GM18909 (cell line): ENCODE measurements at regions not wholly inside any gene's neighbourhood (a gene's known extent, or its start where the extent isn't known, plus 50 kb on each side); places are given as distances from the start of the nearest gene placed in this dataset.
A peak's percentile ranks its signal among the peaks of the same experiment; 100 is the strongest.

Experiments
- ATAC-seq: cut with Tn5 transposase; IDR thresholded peaks from one replicate; pipeline ENCODE4 v1.9.1; 2021; ENCODE audit warnings: mild to moderate bottlenecking; ENCODE audit not compliant: unreplicated experiment, poor library complexity

GRCh38 chr1:87436534-87436933 lies 107.9 kb downstream of the LMO4 start:
- no peak for ATAC-seq

DNA sequence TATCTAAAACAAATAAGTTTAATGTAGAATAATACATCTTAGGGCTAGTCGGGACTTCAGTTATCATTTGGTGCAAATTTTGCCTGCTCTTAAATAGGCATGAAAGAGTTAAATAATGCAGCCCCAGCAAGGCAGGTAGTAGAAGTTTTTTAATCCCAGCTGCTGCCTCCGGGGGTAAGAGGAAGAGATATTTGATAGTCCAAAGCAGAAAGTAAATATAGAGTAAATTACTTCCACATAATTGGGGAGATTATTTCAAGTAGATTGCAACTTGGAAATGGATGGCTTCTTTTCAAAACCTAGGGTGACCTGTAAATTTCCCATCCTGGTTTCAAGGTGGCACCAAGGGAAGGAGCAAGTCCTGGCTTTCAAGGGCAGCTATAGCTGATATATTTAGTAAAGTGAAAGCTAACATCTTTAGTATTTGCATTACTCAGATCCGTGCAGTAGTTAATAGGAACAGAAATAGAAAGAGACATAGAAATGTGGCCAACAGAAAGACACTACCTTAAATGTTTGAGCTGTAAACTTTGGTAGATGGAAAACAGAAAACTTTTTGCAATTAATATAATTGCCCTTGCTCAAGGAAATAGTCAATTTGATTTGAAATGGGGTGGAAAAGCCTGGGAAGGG lies 109.1 kb downstream of the LMO4 start:
- peak; percentile 80 for ATAC-seq

DNA sequence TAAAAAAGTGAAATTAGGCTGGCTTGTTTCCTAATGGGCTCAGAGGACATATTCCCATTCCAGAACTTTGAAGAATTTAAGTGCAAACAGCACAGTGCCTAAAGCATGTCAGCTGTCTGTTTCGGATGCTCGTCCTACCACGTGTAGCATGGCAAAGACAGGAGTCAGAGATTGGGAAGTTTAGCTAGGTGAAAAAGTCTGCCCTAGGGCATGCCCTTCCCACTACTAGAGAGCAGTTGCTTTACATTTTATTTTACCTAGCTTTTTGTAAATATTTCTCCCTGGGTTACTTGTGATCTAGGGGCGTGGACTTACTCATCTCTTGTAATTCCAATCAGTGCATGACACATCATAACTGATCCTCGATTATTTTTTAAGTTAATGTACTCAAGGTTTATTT lies 111.1 kb downstream of the LMO4 start:
- ATAC-seq: no peak

- peak; percentile 89 for ATAC-seq
Measured at GRCh38 chr1:87449348-87449963, 120.8 kb downstream of the LMO4 start.

GRCh38 chr1:87450136-87450535 lies 121.5 kb downstream of the LMO4 start:
- ATAC-seq: no peak

DNA sequence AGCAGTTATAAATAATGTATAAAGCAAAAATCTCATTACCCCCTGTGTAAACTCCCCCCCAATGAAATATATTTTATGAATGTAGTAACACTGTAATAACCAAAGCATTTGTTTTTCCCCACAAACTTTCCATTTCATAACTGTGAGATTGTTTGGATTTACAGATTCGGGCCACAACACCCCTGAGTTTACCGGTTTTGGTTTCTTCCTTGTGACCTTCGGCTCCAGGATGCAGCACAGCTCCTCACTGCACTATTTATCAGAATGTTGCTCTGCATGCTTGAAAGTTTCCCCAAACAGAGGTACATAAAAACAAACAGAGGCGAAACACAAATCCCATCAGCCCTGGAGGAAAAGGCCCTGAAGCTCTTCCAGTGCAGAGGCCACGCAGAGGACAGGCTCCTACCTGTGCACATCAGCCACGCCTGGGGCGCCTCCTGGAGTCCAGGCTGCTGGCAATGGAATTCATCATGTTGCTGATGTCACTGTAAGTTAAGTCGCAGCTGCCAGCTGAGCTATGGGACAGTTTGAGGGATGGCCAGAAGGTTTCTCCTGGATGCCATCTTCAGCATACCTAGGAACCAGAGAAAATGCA lies 122.0 kb downstream of the LMO4 start:
- no peak for ATAC-seq

GRCh38 chr1:87451229-87451920 lies 122.7 kb downstream of the LMO4 start:
- ATAC-seq: no peak

- ATAC-seq: no peak
Measured at GRCh38 chr1:87452648-87453047, 124.0 kb downstream of the LMO4 start.

DNA sequence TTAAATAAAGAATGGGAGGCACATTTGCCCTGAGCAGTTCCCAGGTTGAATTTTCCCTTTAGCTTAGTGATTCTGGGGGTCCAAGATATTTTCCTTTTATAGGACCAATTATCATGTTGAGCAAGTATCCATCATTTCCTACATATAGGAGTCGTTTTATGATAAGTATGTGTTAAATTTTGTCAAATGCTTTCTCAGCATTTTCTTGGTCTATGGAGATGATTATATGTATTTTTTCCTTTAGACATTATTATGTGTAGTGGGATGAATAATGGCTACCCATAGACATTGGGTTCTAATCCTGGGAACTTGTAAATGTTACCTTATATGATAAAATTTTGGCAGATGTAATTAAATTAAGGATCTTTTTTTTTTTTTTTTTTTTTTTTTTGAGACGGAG lies 128.7 kb downstream of the LMO4 start:
- no peak for ATAC-seq

DNA sequence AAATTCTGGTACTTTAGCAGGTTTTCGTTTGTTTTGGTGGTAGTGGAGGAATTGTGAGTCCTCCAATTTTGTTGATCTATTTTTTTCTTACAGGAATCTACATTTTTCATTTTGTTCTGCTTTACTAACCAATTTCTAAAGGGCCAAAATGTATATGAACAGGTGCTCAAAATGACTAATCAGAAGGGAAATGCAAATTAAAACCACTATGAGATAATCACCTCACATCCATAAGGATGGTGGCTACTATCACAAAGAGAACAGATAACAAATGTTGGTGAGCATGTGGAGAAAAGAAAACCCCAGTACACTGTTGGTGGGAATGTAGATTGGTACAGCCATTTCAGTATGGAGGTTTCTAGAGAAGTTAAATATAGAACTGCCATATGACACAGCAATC lies 134.2 kb downstream of the LMO4 start:
- no peak for ATAC-seq

GRCh38 chr1:87464022-87464490 lies 135.4 kb downstream of the LMO4 start:
- peak; percentile 76 for ATAC-seq

- no peak for ATAC-seq
Measured at GRCh38 chr1:87466621-87467020, 137.9 kb downstream of the LMO4 start.

GRCh38 chr1:87472716-87473115 lies 144.0 kb downstream of the LMO4 start:
- no peak for ATAC-seq

DNA sequence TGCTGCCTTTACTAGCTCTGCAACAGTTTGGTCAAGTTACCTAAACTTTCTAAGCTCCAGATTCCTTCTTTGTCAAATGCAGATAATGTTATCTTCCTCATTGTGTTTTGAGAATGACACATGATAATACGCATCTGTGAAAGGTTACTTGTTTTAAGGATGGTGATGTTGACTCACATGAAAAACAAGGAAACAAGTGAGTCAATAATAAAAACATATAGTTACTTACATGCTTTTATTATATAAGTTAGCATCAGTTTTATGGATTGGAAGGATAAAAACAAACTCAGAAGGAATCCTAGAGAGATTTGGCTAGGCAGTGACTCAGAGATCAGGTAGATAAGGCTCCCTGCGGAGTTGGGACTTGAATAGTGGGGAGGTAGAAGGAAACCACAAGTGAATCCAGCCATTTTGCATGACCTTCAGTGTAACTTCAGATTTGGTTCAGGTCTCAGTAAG lies 144.6 kb downstream of the LMO4 start:
- no peak for ATAC-seq

- no peak for ATAC-seq
Measured at GRCh38 chr1:87474098-87474497, 145.4 kb downstream of the LMO4 start.

GRCh38 chr1:87478231-87478630 lies 149.6 kb downstream of the LMO4 start:
- ATAC-seq: no peak

DNA sequence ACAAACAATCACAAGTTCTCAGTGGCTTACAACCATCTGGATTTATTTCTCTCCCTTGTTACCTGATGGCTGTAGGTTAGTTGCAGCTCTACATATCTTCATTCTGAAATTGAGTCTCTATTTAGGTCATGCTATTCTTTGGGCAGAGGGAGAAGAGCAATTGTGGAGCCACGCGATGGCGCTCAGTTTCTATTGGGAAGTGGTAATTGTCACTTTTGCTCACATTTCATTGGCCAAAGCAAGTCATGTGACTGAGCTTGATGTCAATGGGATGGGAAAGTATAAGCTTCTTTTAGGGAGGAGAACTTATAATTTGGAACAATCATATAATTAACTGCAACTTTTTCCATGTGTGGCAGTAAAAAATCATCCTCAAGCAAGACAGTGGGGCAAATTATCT lies 166.5 kb downstream of the LMO4 start:
- no peak for ATAC-seq

DNA sequence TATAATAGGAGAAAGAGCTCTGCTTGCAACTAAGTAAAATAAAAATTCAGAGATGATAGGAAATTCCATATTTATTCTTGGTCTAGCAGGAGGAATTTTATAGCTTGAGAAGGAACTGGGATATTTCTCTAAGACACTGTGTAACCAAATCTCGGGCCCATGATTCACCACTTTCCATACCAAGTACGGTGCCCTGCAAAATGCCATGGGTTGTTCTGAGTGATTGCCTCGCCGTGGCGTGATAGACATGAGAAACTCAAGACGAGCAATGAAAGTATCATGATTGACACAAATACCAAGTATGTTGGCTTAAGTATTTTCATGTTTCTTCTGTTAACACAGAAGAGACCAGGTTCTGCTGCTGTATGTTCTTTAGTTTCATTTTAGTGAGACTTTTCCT lies 167.2 kb downstream of the LMO4 start:
- no peak for ATAC-seq

DNA sequence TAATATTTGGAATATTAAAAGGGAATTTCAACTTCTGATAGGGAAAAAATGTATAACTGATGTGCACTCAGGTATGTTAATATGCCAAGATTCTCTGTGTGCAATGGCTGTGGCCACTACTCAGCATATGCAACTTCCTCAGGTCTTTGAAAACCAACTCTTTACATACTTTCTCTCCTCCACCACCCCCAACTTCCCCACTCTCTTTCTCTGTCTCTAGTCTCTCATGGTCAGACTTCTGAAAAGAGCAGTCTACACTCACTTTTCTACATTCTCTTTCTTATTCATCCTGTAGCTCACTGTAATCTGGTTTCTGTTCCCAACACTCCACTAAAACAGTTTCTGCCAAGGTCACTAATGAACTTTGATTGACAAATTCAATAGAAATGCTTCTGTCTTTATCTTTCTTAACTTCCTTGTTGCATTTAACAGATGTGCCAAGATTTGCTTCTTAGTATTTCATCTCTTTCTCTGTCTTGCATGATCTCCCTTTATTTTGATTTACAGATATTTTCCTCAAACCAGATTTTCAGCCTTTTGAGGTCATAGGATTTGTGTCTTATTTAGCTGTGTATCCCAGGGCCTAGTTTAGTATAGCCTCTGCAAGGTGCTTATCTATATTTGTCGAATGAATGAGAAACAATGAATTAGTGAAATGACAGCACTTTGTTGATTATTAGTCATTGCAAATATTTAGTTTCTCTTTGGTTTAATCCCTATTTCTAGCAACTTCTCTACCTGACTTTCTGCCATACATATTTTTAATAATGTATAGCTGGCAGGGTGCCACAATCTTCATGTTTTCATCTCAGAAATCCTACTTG lies 168.9 kb downstream of the LMO4 start:
- peak; percentile 50 for ATAC-seq

DNA sequence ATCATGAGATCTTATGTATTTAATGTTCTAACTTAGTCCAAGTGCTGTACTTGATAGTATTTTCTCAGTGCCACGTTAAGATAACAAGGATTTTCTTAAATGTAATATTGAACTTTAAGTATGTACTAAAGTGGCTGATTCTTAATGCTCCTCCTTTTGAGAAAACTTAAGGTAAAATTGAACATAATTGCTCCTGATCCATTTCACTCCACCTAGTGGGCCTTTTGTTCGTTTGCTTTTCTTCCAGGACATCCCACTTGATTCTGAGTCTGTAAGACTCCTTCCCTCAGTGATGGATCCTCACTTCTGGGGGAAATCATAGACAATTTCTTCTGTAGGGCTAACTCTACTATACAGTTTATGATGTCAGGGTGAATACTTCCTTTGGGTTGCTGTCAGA lies 173.1 kb downstream of the LMO4 start:
- ATAC-seq: no peak
